ENCODE measurements at regions not wholly inside any gene's neighbourhood (a gene's known extent, or its start where the extent isn't known, plus 50 kb on each side); places are given as distances from the start of the nearest gene placed in this dataset.
"Not testable (repeated sequence)": the region's sequence is repeated elsewhere in the genome, so short reads cannot be mapped to it uniquely, and the experiment has no call there.

DNA sequence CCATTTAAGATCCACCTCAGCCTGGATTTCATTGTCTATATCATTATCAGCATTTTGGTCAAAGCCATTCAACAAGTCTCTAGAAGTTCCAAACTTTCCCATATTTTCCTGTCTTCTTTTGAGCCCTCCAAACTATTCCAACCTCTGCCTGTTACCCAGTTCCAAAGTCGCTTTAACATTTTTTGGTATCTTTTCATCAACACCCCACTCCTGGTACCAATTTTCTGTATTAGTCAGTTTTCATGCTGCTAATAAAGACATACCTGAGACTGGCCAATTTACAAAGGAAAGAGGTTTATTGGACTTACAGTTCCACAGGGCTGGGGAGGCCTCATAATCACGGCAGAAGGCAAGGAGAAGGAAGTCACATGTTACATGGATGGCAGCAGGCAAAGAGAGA lies 982.9 kb downstream of the TAF11L14 start:
- H3K79me1 ChIP-seq (ENCODE audit: low read depth, low read length); H3K79me2 ChIP-seq (ENCODE audit: control insufficient read depth in 1 of 2, insufficient read depth in 2 of 2, low read length in 2 of 2); H3K27ac ChIP-seq (ENCODE audit: low read depth, low read length); H3K18ac ChIP-seq (ENCODE audit: extremely low read depth, low read length); CTCF ChIA-PET (ENCODE audit: partially characterized antibody); H4K5ac ChIP-seq (ENCODE audit: insufficient read length, low read depth, low read length); H2AFZ ChIP-seq (ENCODE audit: low read length); H3K4me1 ChIP-seq (replicated peaks in 1 of 4; ENCODE audit: control insufficient read depth in 3 of 4, insufficient read depth in 4 of 4, low read length in 3 of 4); H3K9ac ChIP-seq (replicated peaks in 1 of 4; ENCODE audit: extremely low read depth in 1 of 4, low read depth in 3 of 4, low read length in 3 of 4); H2AK5ac ChIP-seq (ENCODE audit: low read depth, low read length); H3K23me2 ChIP-seq (ENCODE audit: low read depth, low read length); H4K91ac ChIP-seq (replicated peaks; ENCODE audit: insufficient read length, low read length); H2BK5ac ChIP-seq (ENCODE audit: low read depth, low read length); H3K4ac ChIP-seq (replicated peaks; ENCODE audit: insufficient read length, low read depth, low read length); H2BK120ac ChIP-seq (replicated peaks; ENCODE audit: low read depth, low read length); H3K14ac ChIP-seq (ENCODE audit: insufficient read length); H3K4me3 ChIP-seq (ENCODE audit: extremely low read depth in 1 of 4, insufficient read depth in 2 of 4, low read depth in 3 of 4, low read length in 4 of 4); H2BK20ac ChIP-seq (ENCODE audit: low read length); FAIRE-seq; H4K8ac ChIP-seq (ENCODE audit: extremely low read depth, insufficient read depth, low read length); H3K56ac ChIP-seq (replicated peaks; ENCODE audit: insufficient read length, low read depth, low read length); H3K23ac ChIP-seq (ENCODE audit: insufficient read length); POLR2A ChIA-PET (ENCODE audit: partially characterized antibody); H2BK12ac ChIP-seq (ENCODE audit: low read depth, low read length); H4K20me1 ChIP-seq (replicated peaks in 1 of 2; ENCODE audit: control insufficient read depth in 1 of 2, insufficient read depth in 2 of 2, low read length in 2 of 2); H3K4me2 ChIP-seq (ENCODE audit: insufficient read depth in 1 of 2, low read depth in 2 of 2, low read length in 2 of 2); H3K27me3 ChIP-seq (replicated peaks in 1 of 4; ENCODE audit: control insufficient read depth in 3 of 4, extremely low read depth in 1 of 4, insufficient read depth in 3 of 4, low read length in 3 of 4); DNase-seq (ENCODE audit: low read depth in 1 of 2, low spot score in 2 of 2); H2BK15ac ChIP-seq (ENCODE audit: low read length): not testable (repeated sequence)
- WGBS, 2 experiments (ENCODE audit: extremely low coverage in 1 of 2, insufficient coverage in 1 of 2, insufficient read length in 1 of 2, insufficient replicate concordance in 2 of 2, low coverage in 1 of 2, low lambda C conversion rate in 2 of 2, missing lambda C conversion rate in 1 of 2), result 90% methylated on average over 2 of the region's 2 CpGs; no CpG with 5 or more reads in 1 of the 2 experiments
- Histone ChIP-seq H3K9me3 (ENCODE audit: insufficient read depth in 2 of 2, low read depth in 1 of 2, low read length in 1 of 2) (peaks cover 13 to 19% of the 10 kb centered on the region in 2 experiments), H3K36me3 (ENCODE audit: control insufficient read depth in 2 of 4, insufficient read depth in 4 of 4, low read length in 3 of 4) (peaks cover 0 to 20% (median 9%) of the 10 kb centered on the region in 4 experiments; a peak in 4 of 8 replicates)

Measured in H1 (cell line).